SJCRH30 (cell line): ENCODE measurements at regions not wholly inside any gene's neighbourhood (a gene's known extent, or its start where the extent isn't known, plus 50 kb on each side); places are given as distances from the start of the nearest gene placed in this dataset.

ENCODE experiments used
- DNase-seq, 2 experiments: peaks; one replicate each; pipeline ENCODE4 v3.0.0-alpha.2; 2015 to 2020
- H3K27ac ChIP-seq: fragments of 250-450 bp; sonication (Bioruptor Pico); 2 replicates; pipeline ENCODE4 v1.5.1; 2020; ENCODE audit warnings: mild to moderate bottlenecking, moderate library complexity
- H3K27me3 ChIP-seq: fragments of 250-450 bp; sonication (Bioruptor Pico); 2 replicates; pipeline ENCODE4 v1.5.1; 2020; ENCODE audit warnings: mild to moderate bottlenecking, moderate library complexity
- H3K36me3 ChIP-seq: fragments of 250-450 bp; sonication (Bioruptor Pico); 2 replicates; pipeline ENCODE4 v1.5.1; 2020; ENCODE audit warnings: mild to moderate bottlenecking, moderate library complexity
- H3K4me1 ChIP-seq: fragments of 250-450 bp; sonication (Bioruptor Pico); 2 replicates; pipeline ENCODE4 v1.5.1; 2020; ENCODE audit warnings: mild to moderate bottlenecking, moderate library complexity
- H3K4me3 ChIP-seq: fragments of 250-450 bp; sonication (Bioruptor Pico); 2 replicates; pipeline ENCODE4 v1.5.1; 2020; ENCODE audit warnings: mild to moderate bottlenecking, moderate library complexity
- H3K9me3 ChIP-seq: fragments of 250-450 bp; sonication (Bioruptor Pico); replicated peaks from 2 replicates; pipeline ENCODE4 v1.5.1; 2020; ENCODE audit warnings: mild to moderate bottlenecking, moderate library complexity

- Histone ChIP-seq H3K4me3 (no peak overlapping the region), H3K27me3 (no peaks in the 10 kb centered on the region), H3K36me3 (no peaks in the 10 kb centered on the region), H3K4me1 (no peaks in the 10 kb centered on the region), H3K27ac (no peak overlapping the region), H3K9me3 (no peaks in the 10 kb centered on the region)
- DNase-seq = no peak
These were observed 1218.3 kb upstream of the CADM2 start for GRCh38 chr3:83740504-83740903.

- Histone ChIP-seq H3K4me3 (no peak overlapping the region), H3K27me3 (no peaks in the 10 kb centered on the region), H3K9me3 (no peaks in the 10 kb centered on the region; the same call in 1 of the 2 replicates), H3K36me3 (no peaks in the 10 kb centered on the region), H3K27ac (peak overlapping the region; percentile 62), H3K4me1 (peaks cover 16% of the 10 kb centered on the region)
- peak; percentile 54 to 82 for DNase-seq
These were observed 1192.8 kb upstream of the CADM2 start for GRCh38 chr3:83765956-83766355.

- Histone ChIP-seq H3K36me3 (no peaks in the 10 kb centered on the region), H3K4me3 (no peak overlapping the region), H3K27ac (no peak overlapping the region), H3K9me3 (no peaks in the 10 kb centered on the region; the same call in 1 of the 2 replicates), H3K27me3 (no peaks in the 10 kb centered on the region), H3K4me1 (peaks cover 16% of the 10 kb centered on the region)
- DNase-seq = no peak
These were observed 1188.8 kb upstream of the CADM2 start for GRCh38 chr3:83769791-83770663.

GRCh38 chr3:83770664-83771402 is 1188.0 kb upstream of the CADM2 start:
- no peak overlapping the region for H3K27ac ChIP-seq

GRCh38 chr3:83802801-83803200 is 1156.0 kb upstream of the CADM2 start:
- H3K27me3 ChIP-seq = no peaks in the 10 kb centered on the region
- H3K9me3 ChIP-seq = no peaks in the 10 kb centered on the region
- no peaks in the 10 kb centered on the region for H3K36me3 ChIP-seq
- H3K4me1 ChIP-seq = no peaks in the 10 kb centered on the region
- H3K4me3 ChIP-seq = no peak overlapping the region
- H3K27ac ChIP-seq = no peak overlapping the region
- no peak for DNase-seq

More at GRCh38 chr3:83770664-83771402, 1188.0 kb upstream of the CADM2 start:
- no peaks in the 10 kb centered on the region for H3K36me3 ChIP-seq
- H3K27me3 ChIP-seq = no peaks in the 10 kb centered on the region
- H3K4me1 ChIP-seq = peaks cover 13% of the 10 kb centered on the region
- no peaks in the 10 kb centered on the region; the same call in 1 of the 2 replicates for H3K9me3 ChIP-seq
- DNase-seq = no peak
- H3K4me3 ChIP-seq = no peak overlapping the region

GRCh38 chr3:83807511-83807910 is 1151.3 kb upstream of the CADM2 start:
- H3K4me1 ChIP-seq = no peaks in the 10 kb centered on the region
- no peaks in the 10 kb centered on the region for H3K27me3 ChIP-seq
- DNase-seq = no peak

GRCh38 chr3:83813176-83813575 is 1145.6 kb upstream of the CADM2 start:
- no peaks in the 10 kb centered on the region for H3K9me3 ChIP-seq
- no peak overlapping the region for H3K27ac ChIP-seq
- H3K4me3 ChIP-seq = no peak overlapping the region
- no peaks in the 10 kb centered on the region for H3K27me3 ChIP-seq
- DNase-seq = no peak
- H3K36me3 ChIP-seq = no peaks in the 10 kb centered on the region
- no peaks in the 10 kb centered on the region for H3K4me1 ChIP-seq

More at GRCh38 chr3:83807511-83807910, 1151.3 kb upstream of the CADM2 start:
- Histone ChIP-seq H3K9me3 (no peaks in the 10 kb centered on the region), H3K4me3 (no peak overlapping the region), H3K36me3 (no peaks in the 10 kb centered on the region), H3K27ac (no peak overlapping the region)

GRCh38 chr3:83816653-83817052 is 1142.1 kb upstream of the CADM2 start:
- Histone ChIP-seq H3K27ac (no peak overlapping the region), H3K9me3 (no peaks in the 10 kb centered on the region), H3K4me3 (no peak overlapping the region), H3K27me3 (no peaks in the 10 kb centered on the region), H3K36me3 (no peaks in the 10 kb centered on the region), H3K4me1 (no peaks in the 10 kb centered on the region)
- DNase-seq = no peak

- no peak for DNase-seq
- H3K36me3 ChIP-seq = no peaks in the 10 kb centered on the region
- no peaks in the 10 kb centered on the region for H3K27me3 ChIP-seq
- no peaks in the 10 kb centered on the region for H3K9me3 ChIP-seq
- no peaks in the 10 kb centered on the region for H3K4me1 ChIP-seq
- no peak overlapping the region for H3K27ac ChIP-seq
- H3K4me3 ChIP-seq = no peak overlapping the region
These were observed 1137.3 kb upstream of the CADM2 start for GRCh38 chr3:83821506-83821905.

GRCh38 chr3:83823095-83823494 is 1135.7 kb upstream of the CADM2 start:
- Histone ChIP-seq H3K27me3 (no peaks in the 10 kb centered on the region), H3K4me1 (no peaks in the 10 kb centered on the region), H3K36me3 (no peaks in the 10 kb centered on the region), H3K27ac (no peak overlapping the region), H3K9me3 (no peaks in the 10 kb centered on the region), H3K4me3 (no peak overlapping the region)
- no peak for DNase-seq

GRCh38 chr3:83835040-83835439 is 1123.7 kb upstream of the CADM2 start:
- Histone ChIP-seq H3K4me1 (no peaks in the 10 kb centered on the region), H3K27me3 (no peaks in the 10 kb centered on the region), H3K4me3 (no peak overlapping the region), H3K27ac (no peak overlapping the region), H3K36me3 (no peaks in the 10 kb centered on the region), H3K9me3 (no peaks in the 10 kb centered on the region)
- no peak for DNase-seq

- no peaks in the 10 kb centered on the region for H3K36me3 ChIP-seq
These were observed 1116.3 kb upstream of the CADM2 start for GRCh38 chr3:83842511-83842910.

GRCh38 chr3:83843716-83844115 is 1115.1 kb upstream of the CADM2 start:
- no peak overlapping the region for H3K4me3 ChIP-seq
- peaks cover 5% of the 10 kb centered on the region; the same call in 1 of the 2 replicates for H3K4me1 ChIP-seq
- no peaks in the 10 kb centered on the region for H3K27me3 ChIP-seq
- no peak overlapping the region for H3K27ac ChIP-seq
- no peaks in the 10 kb centered on the region for H3K9me3 ChIP-seq
- H3K36me3 ChIP-seq = no peaks in the 10 kb centered on the region
- peak; percentile 3 to 6 for DNase-seq

More at GRCh38 chr3:83842511-83842910, 1116.3 kb upstream of the CADM2 start:
- H3K4me3 ChIP-seq = no peak overlapping the region
- H3K27me3 ChIP-seq = no peaks in the 10 kb centered on the region
- no peak overlapping the region for H3K27ac ChIP-seq
- peaks cover 5% of the 10 kb centered on the region; the same call in 1 of the 2 replicates for H3K4me1 ChIP-seq
- no peaks in the 10 kb centered on the region for H3K9me3 ChIP-seq
- no peak for DNase-seq

GRCh38 chr3:83849106-83849730 is 1109.6 kb upstream of the CADM2 start:
- DNase-seq = peak in 1 of 2 experiments; percentile 9

GRCh38 chr3:83863380-83863779 is 1095.4 kb upstream of the CADM2 start:
- Histone ChIP-seq H3K4me3 (no peak overlapping the region), H3K36me3 (no peaks in the 10 kb centered on the region), H3K27me3 (no peaks in the 10 kb centered on the region), H3K27ac (no peak overlapping the region), H3K9me3 (no peaks in the 10 kb centered on the region; the same call in 1 of the 2 replicates), H3K4me1 (no peaks in the 10 kb centered on the region)
- DNase-seq = no peak

More at GRCh38 chr3:83849106-83849730, 1109.6 kb upstream of the CADM2 start:
- Histone ChIP-seq H3K4me3 (no peak overlapping the region), H3K9me3 (no peaks in the 10 kb centered on the region), H3K4me1 (peaks cover 11% of the 10 kb centered on the region), H3K27me3 (no peaks in the 10 kb centered on the region), H3K36me3 (no peaks in the 10 kb centered on the region), H3K27ac (no peak overlapping the region)
